HG03039 (cell line): ENCODE measurements at regions not wholly inside any gene's neighbourhood (a gene's known extent, or its start where the extent isn't known, plus 50 kb on each side); places are given as distances from the start of the nearest gene placed in this dataset.

Experiments
- ATAC-seq: cut with Tn5 transposase; IDR thresholded peaks from one replicate; pipeline ENCODE4 v1.9.1; 2021; ENCODE audit warnings: mild to moderate bottlenecking, moderate library complexity; ENCODE audit not compliant: unreplicated experiment

GRCh38 chr11:95364324-95365295 is 133.6 kb upstream of the SESN3 start:
- no peak for ATAC-seq

- ATAC-seq = no peak
Observed at GRCh38 chr11:95363708-95364107, 132.7 kb upstream of the SESN3 start.

DNA sequence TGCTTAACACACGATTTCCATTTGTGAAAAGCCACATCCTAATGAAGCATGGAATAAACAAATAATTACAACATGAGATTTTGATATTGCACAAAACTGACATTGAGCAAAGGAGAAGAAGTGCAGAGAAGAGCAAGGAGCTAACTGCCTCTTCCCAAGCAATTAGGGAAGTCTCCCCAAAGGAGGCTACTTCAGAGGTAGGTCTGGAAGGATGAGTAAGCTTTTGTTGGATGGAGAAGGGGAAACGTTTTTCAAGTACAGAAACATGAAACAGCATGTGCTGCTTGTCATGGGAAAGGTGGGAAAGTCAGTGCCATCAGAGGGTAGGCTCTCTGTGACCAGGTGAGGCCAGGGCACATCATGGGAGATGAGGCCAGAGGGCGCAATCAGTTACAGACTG is 132.2 kb upstream of the SESN3 start:
- ATAC-seq = no peak

DNA sequence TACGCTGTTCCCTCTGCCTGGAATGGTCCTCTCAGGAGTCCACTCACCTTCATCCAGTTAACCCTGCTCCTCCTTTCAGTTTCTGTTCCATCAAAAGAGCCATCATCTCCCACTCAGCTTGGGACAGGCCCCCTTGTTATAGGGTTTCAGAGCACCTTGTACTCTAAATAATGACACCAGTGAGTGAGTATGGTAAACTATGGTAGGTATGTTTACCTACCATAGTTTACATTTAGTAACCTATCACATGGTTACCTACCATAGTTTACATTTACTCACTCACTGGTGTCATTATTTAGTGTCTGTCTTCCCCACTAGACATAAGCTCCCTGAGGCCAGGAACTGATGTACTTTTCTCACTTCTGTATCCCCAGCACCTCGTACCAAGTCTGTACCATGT is 130.2 kb upstream of the SESN3 start:
- no peak for ATAC-seq

- ATAC-seq = no peak
Observed at GRCh38 chr11:95360377-95361075, 129.5 kb upstream of the SESN3 start.

- no peak for ATAC-seq
Observed at GRCh38 chr11:95359756-95360155, 128.8 kb upstream of the SESN3 start.

GRCh38 chr11:95359341-95359663 is 128.3 kb upstream of the SESN3 start:
- ATAC-seq = no peak

DNA sequence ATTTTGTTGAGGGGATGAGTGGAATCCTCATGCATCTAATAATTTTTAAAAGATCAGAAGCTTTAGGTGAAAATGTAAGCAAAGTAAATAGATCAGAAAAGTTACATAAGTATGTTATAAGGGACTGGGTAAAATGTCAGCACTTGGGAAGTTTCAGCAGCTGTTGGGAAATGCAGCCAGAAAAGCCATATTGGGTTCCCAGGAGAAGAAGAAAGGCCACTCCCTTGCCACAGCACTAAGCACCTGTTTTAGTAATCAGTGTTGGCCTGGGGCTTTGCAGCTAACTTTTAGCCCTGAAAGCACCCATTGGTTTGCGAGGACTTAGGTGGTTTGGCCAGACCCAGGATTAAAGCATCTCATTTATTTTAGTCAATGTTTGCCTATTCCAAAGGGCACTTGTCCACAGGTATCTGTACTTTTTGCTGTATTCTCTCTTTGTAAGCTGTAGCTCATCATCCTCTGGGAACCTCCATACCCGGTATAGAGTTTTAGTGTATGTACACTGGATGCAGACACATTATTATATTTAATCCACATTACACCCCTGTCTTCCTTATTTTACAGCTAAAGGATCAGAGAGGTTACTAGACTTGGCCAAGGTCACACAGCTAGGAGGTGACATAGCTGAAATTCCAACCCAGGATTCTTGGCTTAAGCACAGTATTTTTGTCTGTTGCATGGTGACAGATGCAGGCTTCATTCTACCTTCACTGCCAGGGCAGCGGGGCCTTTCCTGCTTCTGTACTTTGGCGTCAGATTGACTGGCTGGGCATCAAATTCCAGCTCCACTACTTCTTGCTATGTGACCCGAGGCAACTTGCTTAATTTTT is 127.7 kb upstream of the SESN3 start:
- ATAC-seq = no peak

- ATAC-seq = no peak
Observed at GRCh38 chr11:95354304-95354703, 123.3 kb upstream of the SESN3 start.

- no peak for ATAC-seq
Observed at GRCh38 chr11:95353706-95354105, 122.7 kb upstream of the SESN3 start.

DNA sequence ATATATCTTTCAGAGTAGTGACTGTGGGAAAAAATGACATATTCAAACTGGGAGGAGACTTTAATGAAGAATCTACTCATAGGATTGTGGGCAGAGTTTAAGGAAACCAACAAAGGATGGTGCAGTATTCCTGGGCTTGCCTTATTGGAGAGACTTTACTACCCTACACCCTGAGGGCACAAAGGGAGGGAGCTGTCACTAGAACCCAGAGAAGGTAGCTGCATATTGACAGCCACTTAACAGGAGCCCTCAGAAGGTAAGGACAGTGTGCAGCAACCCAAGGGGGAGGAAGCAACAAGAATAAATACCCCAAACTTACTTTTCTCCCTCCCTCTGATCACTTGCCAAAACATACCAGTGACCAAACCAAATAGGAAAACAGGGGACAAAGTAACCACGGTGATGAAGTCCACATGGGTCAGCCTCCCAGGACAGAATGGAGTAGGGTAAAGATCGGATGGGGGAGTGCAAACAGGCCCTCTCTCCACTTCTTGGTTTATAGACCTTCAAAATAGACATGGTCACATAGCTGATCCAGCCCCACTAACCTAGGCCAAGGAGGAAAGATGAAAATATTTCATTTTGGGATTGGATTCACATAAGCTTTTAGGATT is 121.8 kb upstream of the SESN3 start:
- ATAC-seq = no peak

DNA sequence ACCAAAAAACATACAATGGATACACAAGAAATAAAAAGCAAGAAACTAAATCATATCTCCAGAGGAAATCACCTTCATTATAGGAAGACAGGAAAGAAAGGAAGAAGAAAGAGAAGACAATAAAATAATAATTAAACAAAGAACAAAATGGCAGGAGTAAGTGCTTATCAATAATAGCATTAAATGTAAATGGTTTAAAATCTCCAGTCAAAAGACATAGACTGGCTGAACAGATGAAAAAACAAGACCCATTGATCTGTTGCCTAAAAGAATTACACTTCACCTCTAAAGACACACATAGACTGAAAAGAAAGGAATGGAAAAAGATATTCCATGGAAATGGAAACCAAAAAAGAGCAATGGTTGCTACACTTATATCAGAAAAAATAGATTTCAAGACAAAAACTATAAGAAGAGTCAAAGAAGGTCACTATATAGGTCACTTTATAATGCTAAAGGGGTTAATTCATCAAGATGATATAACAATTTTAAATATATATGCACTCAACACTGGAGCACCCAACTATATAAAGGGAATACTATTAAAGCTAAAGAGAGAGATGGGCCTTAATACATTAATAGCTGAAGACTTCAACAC is 118.4 kb upstream of the SESN3 start:
- ATAC-seq = no peak

- ATAC-seq = no peak
Observed at GRCh38 chr11:95346265-95346664, 115.3 kb upstream of the SESN3 start.

DNA sequence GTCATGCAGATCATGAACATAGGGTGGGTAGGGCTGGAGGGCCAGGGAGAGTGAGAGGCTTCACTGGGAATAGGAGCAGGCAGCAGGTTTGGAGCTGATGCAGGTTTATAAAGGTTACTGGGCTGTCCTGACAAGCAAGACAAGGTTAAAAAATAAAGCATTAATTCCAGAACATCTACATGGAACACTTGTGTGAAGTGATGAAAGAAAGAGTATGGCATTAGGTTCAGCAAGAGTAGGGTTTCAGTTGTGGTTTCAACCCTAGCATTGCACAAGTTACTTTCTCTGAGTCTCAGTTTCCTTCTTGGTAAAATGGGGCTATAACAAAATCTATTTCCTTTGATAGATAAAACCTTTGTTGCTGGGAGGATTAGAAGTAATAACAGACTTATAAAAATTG is 114.6 kb upstream of the SESN3 start:
- no peak for ATAC-seq

DNA sequence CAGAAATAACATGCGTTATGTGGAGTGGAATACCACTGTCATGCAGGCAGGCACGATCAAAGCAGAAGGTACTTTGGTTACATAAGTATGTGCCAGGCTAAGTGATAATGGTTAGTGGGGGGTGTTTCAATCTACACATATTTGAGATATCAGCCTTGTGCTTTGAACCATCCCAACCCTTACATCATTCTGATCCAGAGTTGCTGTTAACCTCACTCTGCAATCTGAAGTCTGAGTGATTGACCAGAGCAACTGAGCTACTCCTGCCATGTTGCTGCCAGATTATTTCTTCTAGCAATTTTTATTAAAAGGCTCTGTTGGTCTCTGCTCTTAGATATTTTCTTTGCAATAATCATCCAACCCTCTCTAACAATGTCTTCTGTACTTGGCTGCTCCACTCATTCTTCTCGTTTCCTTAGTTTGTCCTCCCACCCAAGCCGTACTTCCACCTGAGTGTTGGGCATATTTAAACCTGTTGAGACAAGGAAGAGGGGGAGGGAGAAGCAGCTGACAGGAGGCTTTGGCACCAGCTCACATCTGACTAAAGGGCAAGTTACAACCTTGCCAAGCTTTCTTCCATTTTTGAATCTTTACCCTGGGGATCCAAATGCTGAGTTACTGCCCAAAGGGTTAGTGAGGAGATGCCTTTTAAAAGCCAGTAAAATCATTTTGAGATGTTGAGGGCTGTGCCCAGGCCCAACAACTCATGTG is 114.1 kb upstream of the SESN3 start:
- no peak for ATAC-seq

DNA sequence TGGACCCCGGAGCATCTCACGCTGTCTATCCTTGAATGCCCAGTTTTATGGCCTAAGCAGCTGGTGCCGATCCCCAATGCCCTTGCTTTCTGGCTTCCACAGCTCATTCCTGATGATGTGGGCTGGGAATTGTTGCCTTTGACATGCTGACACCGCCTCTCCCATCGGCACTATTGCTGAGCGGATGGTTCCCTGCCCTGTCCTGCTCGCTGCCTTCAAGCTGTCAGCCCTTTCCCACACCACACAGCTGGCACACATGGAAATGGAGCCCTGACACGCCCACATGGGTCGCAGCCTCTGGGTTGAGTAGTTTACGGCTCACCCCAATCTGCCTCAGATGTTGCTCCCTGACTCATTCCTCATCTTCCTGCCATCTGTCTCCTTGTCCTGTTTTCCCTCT is 110.2 kb upstream of the SESN3 start:
- no peak for ATAC-seq

GRCh38 chr11:95339086-95339901 is 108.3 kb upstream of the SESN3 start:
- no peak for ATAC-seq

- ATAC-seq = no peak
Observed at GRCh38 chr11:95338430-95338991, 107.5 kb upstream of the SESN3 start.

- no peak for ATAC-seq
Observed at GRCh38 chr11:95337972-95338429, 107.0 kb upstream of the SESN3 start.
